ENCODE measurements at regions not wholly inside any gene's neighbourhood (a gene's known extent, or its start where the extent isn't known, plus 50 kb on each side); places are given as distances from the start of the nearest gene placed in this dataset.

GRCh38 chr22:49664891-49665290 is 162.8 kb downstream of the BRD1 start:
- H3K36me3 Mint-ChIP-seq (ENCODE audit: low read depth): no peaks in the 10 kb centered on the region
- peaks cover 3% of the 10 kb centered on the region for H3K4me1 Mint-ChIP-seq
- TF ChIP-seq CTCF (conservative IDR thresholded peaks at IDR 0.05): no peak
- no peak overlapping the region for H3K4me3 Mint-ChIP-seq
- H3K27ac Mint-ChIP-seq (ENCODE audit: unreplicated experiment): peak overlapping the region; percentile 46
- peaks cover 50% of the 10 kb centered on the region for H3K27me3 Mint-ChIP-seq (ENCODE audit: low read depth)
- no peak for DNase-seq (ENCODE audit: low read depth, low spot score)
- no peaks in the 10 kb centered on the region for H3K9me3 Mint-ChIP-seq

GRCh38 chr22:49664371-49664881 is 163.2 kb downstream of the BRD1 start:
- no peak for TF ChIP-seq CTCF (conservative IDR thresholded peaks at IDR 0.05)
- peak overlapping the region; percentile 46 for H3K27ac Mint-ChIP-seq (ENCODE audit: unreplicated experiment)
- no peaks in the 10 kb centered on the region for H3K9me3 Mint-ChIP-seq
- no peak for DNase-seq (ENCODE audit: low read depth, low spot score)
- peaks cover 3% of the 10 kb centered on the region for H3K4me1 Mint-ChIP-seq
- peaks cover 45% of the 10 kb centered on the region for H3K27me3 Mint-ChIP-seq (ENCODE audit: low read depth)
- no peak overlapping the region for H3K4me3 Mint-ChIP-seq
- no peaks in the 10 kb centered on the region for H3K36me3 Mint-ChIP-seq (ENCODE audit: low read depth)

GRCh38 chr22:49663823-49664222 is 163.8 kb downstream of the BRD1 start:
- Mint-ChIP-seq H3K27ac (ENCODE audit: unreplicated experiment) (no peak overlapping the region), H3K36me3 (ENCODE audit: low read depth) (no peaks in the 10 kb centered on the region), H3K4me3 (no peak overlapping the region), H3K9me3 (no peaks in the 10 kb centered on the region), H3K4me1 (peaks cover 5% of the 10 kb centered on the region), H3K27me3 (ENCODE audit: low read depth) (peaks cover 39% of the 10 kb centered on the region)
- DNase-seq (ENCODE audit: low read depth, low spot score): no peak
- no peak for TF ChIP-seq CTCF (conservative IDR thresholded peaks at IDR 0.05)

GRCh38 chr22:49663311-49663711 is 164.4 kb downstream of the BRD1 start:
- H3K27me3 Mint-ChIP-seq (ENCODE audit: low read depth): peaks cover 34% of the 10 kb centered on the region
- no peaks in the 10 kb centered on the region for H3K36me3 Mint-ChIP-seq (ENCODE audit: low read depth)
- no peak for TF ChIP-seq CTCF (conservative IDR thresholded peaks at IDR 0.05)
- no peak overlapping the region for H3K4me3 Mint-ChIP-seq
- DNase-seq (ENCODE audit: low read depth, low spot score): no peak
- no peak overlapping the region for H3K27ac Mint-ChIP-seq (ENCODE audit: unreplicated experiment)
- H3K9me3 Mint-ChIP-seq: no peaks in the 10 kb centered on the region
- peaks cover 8% of the 10 kb centered on the region for H3K4me1 Mint-ChIP-seq

- Mint-ChIP-seq H3K27ac (ENCODE audit: unreplicated experiment) (no peak overlapping the region), H3K4me1 (peaks cover 8% of the 10 kb centered on the region)
- no peak for DNase-seq (ENCODE audit: low read depth, low spot score)
Measured at GRCh38 chr22:49662681-49663080, 165.0 kb downstream of the BRD1 start.

More at GRCh38 chr22:49662681-49663080, 165.0 kb downstream of the BRD1 start:
- no peaks in the 10 kb centered on the region for H3K9me3 Mint-ChIP-seq
- no peak for TF ChIP-seq CTCF (conservative IDR thresholded peaks at IDR 0.05)
- no peak overlapping the region for H3K4me3 Mint-ChIP-seq
- H3K36me3 Mint-ChIP-seq (ENCODE audit: low read depth): no peaks in the 10 kb centered on the region
- peaks cover 33% of the 10 kb centered on the region for H3K27me3 Mint-ChIP-seq (ENCODE audit: low read depth)

All from neural crest cell (in vitro differentiated cells).